ENCODE measurements at regions not wholly inside any gene's neighbourhood (a gene's known extent, or its start where the extent isn't known, plus 50 kb on each side); places are given as distances from the start of the nearest gene placed in this dataset.

DNA sequence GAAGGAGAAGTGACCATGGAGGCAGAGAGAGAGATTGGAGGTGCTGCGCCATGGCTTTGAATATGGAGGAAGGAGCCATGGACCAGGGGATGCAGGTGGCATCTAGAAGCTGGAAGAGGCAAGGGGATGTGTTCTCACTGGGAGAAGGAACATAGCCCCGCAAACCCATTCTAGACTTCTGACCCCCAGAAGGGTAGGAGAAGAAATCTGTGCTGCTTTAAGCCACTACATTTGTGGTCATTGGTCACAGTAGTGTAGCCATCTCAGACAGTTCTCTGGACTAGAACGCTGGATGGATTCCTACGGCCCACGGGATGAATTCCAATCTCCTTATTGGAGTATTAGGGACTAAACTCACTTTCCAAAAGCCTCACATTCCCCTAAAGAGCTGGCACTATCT is 67.8 kb downstream of the PTGR3 start:
- TF ChIP-seq, protein P1, sequence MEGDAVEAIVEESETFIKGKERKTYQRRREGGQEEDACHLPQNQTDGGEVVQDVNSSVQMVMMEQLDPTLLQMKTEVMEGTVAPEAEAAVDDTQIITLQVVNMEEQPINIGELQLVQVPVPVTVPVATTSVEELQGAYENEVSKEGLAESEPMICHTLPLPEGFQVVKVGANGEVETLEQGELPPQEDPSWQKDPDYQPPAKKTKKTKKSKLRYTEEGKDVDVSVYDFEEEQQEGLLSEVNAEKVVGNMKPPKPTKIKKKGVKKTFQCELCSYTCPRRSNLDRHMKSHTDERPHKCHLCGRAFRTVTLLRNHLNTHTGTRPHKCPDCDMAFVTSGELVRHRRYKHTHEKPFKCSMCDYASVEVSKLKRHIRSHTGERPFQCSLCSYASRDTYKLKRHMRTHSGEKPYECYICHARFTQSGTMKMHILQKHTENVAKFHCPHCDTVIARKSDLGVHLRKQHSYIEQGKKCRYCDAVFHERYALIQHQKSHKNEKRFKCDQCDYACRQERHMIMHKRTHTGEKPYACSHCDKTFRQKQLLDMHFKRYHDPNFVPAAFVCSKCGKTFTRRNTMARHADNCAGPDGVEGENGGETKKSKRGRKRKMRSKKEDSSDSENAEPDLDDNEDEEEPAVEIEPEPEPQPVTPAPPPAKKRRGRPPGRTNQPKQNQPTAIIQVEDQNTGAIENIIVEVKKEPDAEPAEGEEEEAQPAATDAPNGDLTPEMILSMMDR (conservative IDR thresholded peaks at IDR 0.05), result no peak
- TF ChIP-seq ZFX (IDR thresholded peaks at IDR 0.05), result no peak
